WI38 (cell line): ENCODE measurements at regions not wholly inside any gene's neighbourhood (a gene's known extent, or its start where the extent isn't known, plus 50 kb on each side); places are given as distances from the start of the nearest gene placed in this dataset.

Experiments used
- H3K4me3 ChIP-seq: 2 replicates; pipeline ENCODE4 v1.5.1; 2011; ENCODE audit warnings: low read depth, mild to moderate bottlenecking, control low read depth, low read length
- TF ChIP-seq, protein P1 (sequence below): IDR thresholded peaks from 2 replicates; pipeline ENCODE4 v1.5.1; 2012; ENCODE audit warnings: low read depth, mild to moderate bottlenecking, control low read depth, low read length

DNA sequence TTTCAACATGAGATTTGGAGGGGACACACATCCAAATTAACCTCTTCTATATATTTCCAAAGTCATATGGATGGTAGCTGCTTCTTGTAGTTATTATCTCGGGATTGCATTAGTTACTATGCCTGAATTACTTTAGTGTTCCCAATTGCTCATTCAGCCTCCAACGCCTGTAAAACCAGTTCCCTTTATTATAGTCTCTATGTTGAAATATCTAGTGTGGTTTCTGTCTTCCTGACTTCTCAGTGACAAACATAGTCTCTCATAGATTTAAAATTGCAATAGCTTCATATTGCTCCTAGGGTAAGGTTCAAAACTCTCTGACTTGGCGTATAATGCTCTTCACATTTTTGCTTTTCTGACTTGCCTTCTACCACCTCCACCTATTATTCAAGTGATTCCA is 366.4 kb downstream of the CASP12 start:
- TF ChIP-seq, protein P1, sequence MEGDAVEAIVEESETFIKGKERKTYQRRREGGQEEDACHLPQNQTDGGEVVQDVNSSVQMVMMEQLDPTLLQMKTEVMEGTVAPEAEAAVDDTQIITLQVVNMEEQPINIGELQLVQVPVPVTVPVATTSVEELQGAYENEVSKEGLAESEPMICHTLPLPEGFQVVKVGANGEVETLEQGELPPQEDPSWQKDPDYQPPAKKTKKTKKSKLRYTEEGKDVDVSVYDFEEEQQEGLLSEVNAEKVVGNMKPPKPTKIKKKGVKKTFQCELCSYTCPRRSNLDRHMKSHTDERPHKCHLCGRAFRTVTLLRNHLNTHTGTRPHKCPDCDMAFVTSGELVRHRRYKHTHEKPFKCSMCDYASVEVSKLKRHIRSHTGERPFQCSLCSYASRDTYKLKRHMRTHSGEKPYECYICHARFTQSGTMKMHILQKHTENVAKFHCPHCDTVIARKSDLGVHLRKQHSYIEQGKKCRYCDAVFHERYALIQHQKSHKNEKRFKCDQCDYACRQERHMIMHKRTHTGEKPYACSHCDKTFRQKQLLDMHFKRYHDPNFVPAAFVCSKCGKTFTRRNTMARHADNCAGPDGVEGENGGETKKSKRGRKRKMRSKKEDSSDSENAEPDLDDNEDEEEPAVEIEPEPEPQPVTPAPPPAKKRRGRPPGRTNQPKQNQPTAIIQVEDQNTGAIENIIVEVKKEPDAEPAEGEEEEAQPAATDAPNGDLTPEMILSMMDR = no peak

DNA sequence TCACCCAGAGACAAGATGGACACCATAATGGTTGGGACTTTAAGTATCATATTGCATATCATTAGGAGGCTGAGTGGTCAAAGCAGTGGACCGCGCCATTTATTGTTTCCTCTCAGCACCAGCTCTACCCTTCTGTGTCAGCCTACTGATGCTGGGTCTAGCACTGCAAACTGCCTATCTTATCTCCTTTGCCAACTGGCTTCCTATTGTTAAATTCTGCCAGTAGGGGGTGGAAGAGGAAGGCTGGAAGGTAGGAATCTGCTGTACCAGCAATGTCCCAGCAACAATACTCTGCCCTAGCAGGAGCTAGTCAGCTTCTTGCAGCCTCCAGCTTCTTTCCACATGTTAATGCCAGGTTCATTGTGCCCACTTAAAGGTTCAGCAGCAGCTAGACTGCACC is 367.1 kb upstream of the PDGFD start:
- TF ChIP-seq, protein P1 = peak; percentile 24; the same call in 1 of the 2 replicates
- H3K4me3 ChIP-seq = no peak overlapping the region

More for the DNA sequence above, 366.4 kb downstream of the CASP12 start:
- no peak overlapping the region for H3K4me3 ChIP-seq

DNA sequence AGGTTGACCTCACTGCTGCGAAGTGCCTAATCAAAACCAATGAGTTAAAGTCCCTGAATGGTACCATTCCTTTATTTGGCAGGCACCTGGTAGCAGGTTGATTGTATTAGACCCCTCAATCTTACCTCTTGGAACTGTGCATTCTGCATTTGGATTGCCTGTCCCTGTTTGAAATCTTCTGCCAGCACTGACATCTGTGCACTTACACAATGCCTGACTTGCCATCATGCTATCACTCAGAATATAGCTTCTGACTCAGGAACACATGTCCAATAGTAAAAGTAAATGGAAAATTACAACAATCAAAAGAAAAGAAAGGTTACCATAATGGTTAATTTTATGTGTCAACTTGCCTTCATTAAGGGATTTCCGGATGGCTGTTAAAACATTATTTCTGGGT is 366.0 kb upstream of the PDGFD start:
- H3K4me3 ChIP-seq = no peak overlapping the region
- TF ChIP-seq, protein P1 = no peak

DNA sequence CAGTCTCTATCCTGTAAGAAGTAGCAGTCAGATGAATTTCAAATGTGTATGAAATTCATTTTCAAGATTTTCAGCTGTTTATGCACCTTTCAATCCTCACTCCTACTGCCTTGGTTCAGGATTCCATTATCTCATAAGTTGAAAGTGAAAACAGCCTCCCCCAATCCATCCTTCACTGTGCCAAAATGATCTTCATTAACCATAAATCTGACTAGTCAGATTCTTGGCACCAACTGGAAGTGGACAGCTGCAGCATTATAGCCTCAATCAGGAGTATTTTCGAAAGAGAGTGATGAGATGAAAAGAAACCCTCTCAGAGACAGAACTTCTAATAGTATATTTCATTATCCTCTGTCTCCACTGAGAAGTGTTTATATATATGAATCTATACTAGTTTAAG is 365.3 kb upstream of the PDGFD start:
- TF ChIP-seq, protein P1 = no peak
- H3K4me3 ChIP-seq = no peak overlapping the region

DNA sequence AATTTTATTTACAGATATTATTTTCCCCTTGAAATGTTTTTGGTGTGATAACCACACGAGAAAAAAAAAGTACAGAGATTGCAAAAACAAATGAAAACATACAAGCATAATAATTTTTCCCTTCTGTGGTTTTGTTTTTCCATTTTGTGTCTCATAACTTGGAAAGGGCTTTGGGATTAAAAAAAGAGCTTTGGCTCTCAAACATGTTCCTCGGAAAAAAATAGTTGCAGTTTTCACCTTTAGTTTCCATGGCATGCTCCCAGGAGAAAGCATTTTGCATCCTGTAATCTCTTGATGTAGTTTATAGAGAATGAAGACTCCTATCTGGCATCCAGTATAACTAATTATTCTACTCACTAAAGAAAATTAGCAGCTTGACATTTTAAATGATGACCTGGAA is 362.1 kb upstream of the PDGFD start:
- TF ChIP-seq, protein P1 = no peak
- no peak overlapping the region for H3K4me3 ChIP-seq

DNA sequence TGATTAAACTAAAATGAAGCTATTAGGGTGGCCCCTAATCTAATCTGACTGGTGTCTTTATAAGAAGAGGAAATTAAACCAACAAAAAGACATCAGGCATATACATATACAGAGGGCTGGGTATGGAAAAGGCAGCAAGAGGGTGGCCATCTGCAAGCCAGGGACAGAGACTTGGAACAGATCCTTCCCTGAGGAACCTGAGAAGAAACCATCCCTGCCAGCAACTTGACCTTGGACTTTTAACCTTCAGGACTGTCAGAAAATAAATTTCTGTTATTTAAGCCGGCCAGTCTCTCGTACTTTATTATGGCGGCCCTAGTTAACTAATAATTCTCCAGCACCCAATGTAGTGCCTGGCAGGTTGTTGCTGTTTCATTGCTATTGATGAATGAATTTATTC is 361.5 kb upstream of the PDGFD start:
- TF ChIP-seq, protein P1 = no peak
- H3K4me3 ChIP-seq = no peak overlapping the region

DNA sequence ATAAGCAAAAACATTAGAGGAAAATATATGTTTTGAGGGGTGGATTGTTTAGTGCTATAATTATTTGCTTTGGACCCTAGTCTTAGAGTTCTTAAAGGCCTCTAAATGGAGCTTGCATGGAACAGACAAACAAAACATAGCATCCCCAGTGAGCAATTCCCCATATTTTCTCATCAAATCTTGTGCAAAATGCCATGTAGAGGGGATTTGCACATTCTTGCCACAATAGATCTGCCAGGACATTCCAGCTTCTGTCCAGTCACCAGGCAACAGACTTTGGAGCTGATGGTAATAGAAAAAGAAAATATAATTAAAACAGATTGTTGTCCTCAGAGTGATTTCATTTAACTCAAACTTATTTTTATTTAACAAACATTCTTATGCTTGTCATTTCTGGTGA is 360.3 kb upstream of the PDGFD start:
- H3K4me3 ChIP-seq = no peak overlapping the region
- TF ChIP-seq, protein P1 = no peak
